Osteoblast (primary cell): ENCODE measurements at regions not wholly inside any gene's neighbourhood (a gene's known extent, or its start where the extent isn't known, plus 50 kb on each side); places are given as distances from the start of the nearest gene placed in this dataset.

Source experiments
- DNase-seq: peaks from one replicate; pipeline ENCODE4 v3.0.0; 2011; ENCODE audit warnings: low spot score, mixed read lengths; ENCODE audit not compliant: insufficient read length; ENCODE audit errors: missing footprints
- H2AFZ ChIP-seq: 2 replicates; pipeline ENCODE4 v1.6.0; 2011; ENCODE audit warnings: mild to moderate bottlenecking, low read length
- H3K27ac ChIP-seq: 2 replicates; pipeline ENCODE4 v1.5.1; 2011; ENCODE audit warnings: mild to moderate bottlenecking, low read depth, low read length, moderate library complexity
- H3K27me3 ChIP-seq: 2 replicates; pipeline ENCODE4 v1.6.0; 2012; ENCODE audit warnings: mild to moderate bottlenecking, control low read depth, inconsistent platforms, low read length, moderate library complexity; ENCODE audit not compliant: insufficient read depth
- H3K36me3 ChIP-seq: 2 replicates; pipeline ENCODE4 v1.5.1; 2011; ENCODE audit warnings: mild to moderate bottlenecking, low read length, control low read depth, moderate library complexity; ENCODE audit not compliant: insufficient read depth
- H3K4me1 ChIP-seq: 2 replicates; pipeline ENCODE4 v1.5.1; 2011; ENCODE audit warnings: mild to moderate bottlenecking, low read length, control low read depth, moderate library complexity; ENCODE audit not compliant: insufficient read depth
- H3K4me2 ChIP-seq: 2 replicates; pipeline ENCODE4 v1.6.0; 2011; ENCODE audit warnings: mild to moderate bottlenecking, low read length; ENCODE audit not compliant: insufficient read depth
- H3K4me3 ChIP-seq: fragments of 200-600 bp; sonication (generic); 3 replicates; pipeline ENCODE4 v1.5.1; 2012; ENCODE audit warnings: mild to moderate bottlenecking, low read length, inconsistent platforms; ENCODE audit not compliant: insufficient read depth
- H3K79me2 ChIP-seq: 2 replicates; pipeline ENCODE4 v1.6.0; 2012; ENCODE audit warnings: mild to moderate bottlenecking, low read length, control low read depth, inconsistent platforms; ENCODE audit not compliant: insufficient read depth
- H3K9me3 ChIP-seq: 2 replicates; pipeline ENCODE4 v1.5.1; 2011; ENCODE audit warnings: low read depth, low read length, control low read depth
- H4K20me1 ChIP-seq: 2 replicates; pipeline ENCODE4 v1.6.0; 2012; ENCODE audit warnings: mild to moderate bottlenecking, low read length, control low read depth; ENCODE audit not compliant: insufficient read depth
- TF ChIP-seq, protein P1 (sequence below): IDR thresholded peaks from 2 replicates; pipeline ENCODE4 v1.5.1; 2011; ENCODE audit warnings: mild to moderate bottlenecking, low read depth, low read length, moderate library complexity; ENCODE audit errors: extremely low read depth

DNA sequence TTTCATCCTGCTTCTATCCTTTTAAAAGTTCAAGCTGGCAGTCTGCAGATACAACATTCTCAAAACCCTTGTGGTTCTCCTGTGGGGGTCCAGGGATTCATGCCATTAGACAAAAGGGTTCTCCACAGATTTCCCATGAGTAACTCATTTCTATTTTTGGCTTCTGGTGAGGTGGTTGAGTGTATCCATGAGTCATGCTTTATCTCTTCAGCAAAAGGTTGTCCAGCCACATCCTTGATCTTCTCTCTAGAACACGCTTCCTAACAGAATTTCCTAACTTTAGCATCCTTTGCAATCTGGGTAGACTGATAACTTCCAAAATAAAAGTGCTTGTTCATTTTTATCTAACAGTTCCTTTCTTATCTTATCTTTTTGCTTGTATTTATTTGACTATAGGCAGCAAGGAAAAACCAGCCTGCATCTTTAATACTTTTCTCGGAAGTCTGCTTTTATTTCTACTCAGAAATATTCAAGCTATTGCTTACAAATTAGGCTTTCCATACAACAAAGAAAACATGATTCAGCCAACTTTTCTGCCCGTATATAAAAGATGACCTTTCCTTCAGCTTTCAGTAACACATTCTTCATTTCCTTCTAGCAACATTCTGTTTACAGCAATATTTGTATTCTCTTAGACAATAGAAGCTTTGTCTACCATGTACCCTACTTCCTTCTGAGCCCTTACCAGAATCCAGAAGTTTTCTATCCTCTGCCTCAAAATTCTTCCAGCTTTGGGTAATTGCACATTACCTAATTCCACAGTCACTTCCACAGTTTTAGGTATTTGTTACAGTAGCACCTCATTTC, 79.3 kb upstream of the IL6 start:
- H4K20me1 ChIP-seq: no peaks in the 10 kb centered on the region
- no peaks in the 10 kb centered on the region for H3K27me3 ChIP-seq
- peaks cover 35% of the 10 kb centered on the region for H3K4me1 ChIP-seq
- H2AFZ ChIP-seq: no peak overlapping the region
- H3K4me2 ChIP-seq: no peak overlapping the region
- no peaks in the 10 kb centered on the region for H3K36me3 ChIP-seq
- peaks cover 4% of the 10 kb centered on the region for H3K9me3 ChIP-seq
- no peak overlapping the region for H3K4me3 ChIP-seq
- H3K79me2 ChIP-seq: no peaks in the 10 kb centered on the region
- TF ChIP-seq, protein P1, sequence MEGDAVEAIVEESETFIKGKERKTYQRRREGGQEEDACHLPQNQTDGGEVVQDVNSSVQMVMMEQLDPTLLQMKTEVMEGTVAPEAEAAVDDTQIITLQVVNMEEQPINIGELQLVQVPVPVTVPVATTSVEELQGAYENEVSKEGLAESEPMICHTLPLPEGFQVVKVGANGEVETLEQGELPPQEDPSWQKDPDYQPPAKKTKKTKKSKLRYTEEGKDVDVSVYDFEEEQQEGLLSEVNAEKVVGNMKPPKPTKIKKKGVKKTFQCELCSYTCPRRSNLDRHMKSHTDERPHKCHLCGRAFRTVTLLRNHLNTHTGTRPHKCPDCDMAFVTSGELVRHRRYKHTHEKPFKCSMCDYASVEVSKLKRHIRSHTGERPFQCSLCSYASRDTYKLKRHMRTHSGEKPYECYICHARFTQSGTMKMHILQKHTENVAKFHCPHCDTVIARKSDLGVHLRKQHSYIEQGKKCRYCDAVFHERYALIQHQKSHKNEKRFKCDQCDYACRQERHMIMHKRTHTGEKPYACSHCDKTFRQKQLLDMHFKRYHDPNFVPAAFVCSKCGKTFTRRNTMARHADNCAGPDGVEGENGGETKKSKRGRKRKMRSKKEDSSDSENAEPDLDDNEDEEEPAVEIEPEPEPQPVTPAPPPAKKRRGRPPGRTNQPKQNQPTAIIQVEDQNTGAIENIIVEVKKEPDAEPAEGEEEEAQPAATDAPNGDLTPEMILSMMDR: no peak
- DNase-seq: no peak
- peak overlapping the region; percentile 86 for H3K27ac ChIP-seq

DNA sequence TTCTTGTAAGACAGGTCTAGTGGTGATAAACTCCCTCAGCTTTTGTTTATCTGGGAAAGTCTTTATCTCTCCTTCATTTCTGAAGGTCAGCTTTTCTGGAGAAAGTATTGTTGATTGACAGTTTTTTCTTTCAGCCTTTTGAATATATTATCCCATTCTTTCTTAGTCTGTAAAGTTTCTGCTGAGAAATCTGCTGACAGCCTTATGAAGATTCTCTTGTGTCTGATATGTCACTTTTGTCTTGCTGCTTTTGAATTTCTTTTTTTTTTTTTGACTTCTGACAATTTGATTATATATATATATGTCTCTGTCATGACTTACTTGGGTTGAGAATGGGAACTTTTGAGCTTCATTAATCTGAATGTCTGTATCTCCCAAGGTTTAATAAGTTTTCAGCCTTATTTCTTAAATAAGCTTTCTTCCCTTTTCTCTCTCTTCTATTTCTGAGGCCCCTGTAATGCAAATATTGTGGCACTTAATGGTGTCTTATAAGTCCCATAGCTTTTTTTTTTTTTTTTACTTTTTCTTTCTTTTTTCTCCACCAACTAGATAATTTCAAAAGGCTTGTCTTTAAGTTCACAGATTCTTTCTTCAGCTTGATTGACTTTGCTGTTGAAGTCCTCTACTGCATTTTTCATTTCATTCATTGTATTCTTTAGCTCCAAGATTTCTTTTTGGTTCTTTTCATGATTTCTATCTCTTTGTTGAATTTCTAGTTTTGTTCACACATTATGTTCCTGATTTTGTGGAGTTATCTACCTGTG, 81.4 kb upstream of the IL6 start:
- H3K9me3 ChIP-seq: peaks cover 5% of the 10 kb centered on the region
- no peak overlapping the region for H3K27ac ChIP-seq
- H3K4me2 ChIP-seq: no peak overlapping the region
- no peak overlapping the region for H2AFZ ChIP-seq
- no peaks in the 10 kb centered on the region for H4K20me1 ChIP-seq
- H3K4me1 ChIP-seq: peaks cover 18% of the 10 kb centered on the region
- H3K27me3 ChIP-seq: no peaks in the 10 kb centered on the region
- TF ChIP-seq, protein P1: no peak
- H3K4me3 ChIP-seq: no peak overlapping the region
- H3K79me2 ChIP-seq: no peaks in the 10 kb centered on the region
- DNase-seq: no peak
- no peaks in the 10 kb centered on the region for H3K36me3 ChIP-seq

DNA sequence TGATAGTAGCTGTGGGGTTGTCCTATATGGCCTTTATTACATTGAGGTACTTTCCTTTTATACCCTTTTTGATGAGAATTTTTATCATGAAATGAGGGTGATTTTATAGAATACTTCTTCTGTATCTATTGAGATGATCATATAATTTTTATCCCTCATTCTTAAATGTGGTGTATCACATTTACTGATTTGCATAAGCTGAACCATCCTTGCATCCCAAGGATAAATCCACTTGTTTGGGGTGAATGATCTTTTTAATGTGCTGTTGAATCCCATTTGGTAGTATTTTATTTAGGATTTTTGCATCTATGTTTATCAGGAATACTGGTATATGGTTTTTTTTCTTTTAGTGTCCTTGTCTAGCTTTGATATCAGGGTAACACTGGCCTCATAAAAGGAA, 84.5 kb upstream of the IL6 start:
- no peak overlapping the region for H3K4me2 ChIP-seq
- H2AFZ ChIP-seq: no peak overlapping the region
- H3K27ac ChIP-seq: no peak overlapping the region
- H3K79me2 ChIP-seq: no peaks in the 10 kb centered on the region
- H3K36me3 ChIP-seq: no peaks in the 10 kb centered on the region
- H3K4me3 ChIP-seq: no peak overlapping the region
- H3K4me1 ChIP-seq: peaks cover 13% of the 10 kb centered on the region
- H4K20me1 ChIP-seq: no peaks in the 10 kb centered on the region
- no peak for DNase-seq
- H3K27me3 ChIP-seq: no peaks in the 10 kb centered on the region
- peaks cover 5% of the 10 kb centered on the region for H3K9me3 ChIP-seq
- TF ChIP-seq, protein P1: no peak

DNA sequence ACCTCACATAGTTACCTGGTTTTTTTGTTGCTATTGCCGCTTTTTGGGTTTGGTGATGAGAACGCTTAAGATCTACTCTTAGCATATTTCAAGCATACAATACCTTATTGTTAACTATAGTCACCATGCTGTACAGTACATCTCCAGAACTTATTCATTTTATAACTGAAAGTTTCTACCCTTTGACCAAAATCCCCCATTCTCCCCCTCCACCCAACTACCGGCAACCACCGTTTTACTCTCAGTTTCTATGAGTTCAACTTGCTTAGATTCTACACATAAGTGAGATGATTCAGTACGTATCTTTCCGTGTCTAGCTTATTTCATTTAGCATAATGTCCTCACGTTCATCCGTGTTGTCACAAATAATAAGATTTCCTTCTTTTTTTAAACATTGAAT, 86.7 kb upstream of the IL6 start:
- Histone ChIP-seq H3K36me3 (no peaks in the 10 kb centered on the region), H3K4me1 (peaks cover 7% of the 10 kb centered on the region), H3K79me2 (no peaks in the 10 kb centered on the region), H3K27me3 (no peaks in the 10 kb centered on the region), H4K20me1 (no peaks in the 10 kb centered on the region), H3K4me3 (no peak overlapping the region), H2AFZ (no peak overlapping the region), H3K27ac (no peak overlapping the region), H3K4me2 (no peak overlapping the region), H3K9me3 (peaks cover 2% of the 10 kb centered on the region)
- TF ChIP-seq, protein P1: no peak
- no peak for DNase-seq
